GF-D8 (cell line): ENCODE measurements at regions not wholly inside any gene's neighbourhood (a gene's known extent, or its start where the extent isn't known, plus 50 kb on each side); places are given as distances from the start of the nearest gene placed in this dataset.

Experiments used
- DNase-seq: peaks from one replicate; lab custom pipeline; 2025; lab: John Stamatoyannopoulos, UW

GRCh38 chr12:25827141-25827540 lies 131.3 kb upstream of the RASSF8 start:
- DNase-seq: no peak

- DNase-seq: no peak
These were observed 130.7 kb upstream of the RASSF8 start for GRCh38 chr12:25827747-25828146.

- DNase-seq: no peak
These were observed 130.3 kb upstream of the RASSF8 start for GRCh38 chr12:25828188-25828587.

GRCh38 chr12:25829192-25829591 lies 129.3 kb upstream of the RASSF8 start:
- DNase-seq: no peak

GRCh38 chr12:25830456-25830855 lies 128.0 kb upstream of the RASSF8 start:
- no peak for DNase-seq

GRCh38 chr12:25833657-25834056 lies 124.8 kb upstream of the RASSF8 start:
- DNase-seq: no peak

- no peak for DNase-seq
These were observed 123.1 kb upstream of the RASSF8 start for GRCh38 chr12:25835385-25835784.

GRCh38 chr12:25838007-25838406 lies 120.5 kb upstream of the RASSF8 start:
- DNase-seq: no peak

- DNase-seq: no peak
These were observed 119.0 kb upstream of the RASSF8 start for GRCh38 chr12:25839470-25839869.

- no peak for DNase-seq
These were observed 117.6 kb upstream of the RASSF8 start for GRCh38 chr12:25840678-25841465.

GRCh38 chr12:25842254-25842653 lies 116.2 kb upstream of the RASSF8 start:
- DNase-seq: no peak

GRCh38 chr12:25843976-25844375 lies 114.5 kb upstream of the RASSF8 start:
- no peak for DNase-seq

- DNase-seq: no peak
These were observed 113.1 kb upstream of the RASSF8 start for GRCh38 chr12:25845415-25845814.

- DNase-seq: no peak
These were observed 105.7 kb upstream of the RASSF8 start for GRCh38 chr12:25852792-25853191.

GRCh38 chr12:25853316-25854095 lies 105.0 kb upstream of the RASSF8 start:
- no peak for DNase-seq

GRCh38 chr12:25854991-25855390 lies 103.5 kb upstream of the RASSF8 start:
- no peak for DNase-seq

- no peak for DNase-seq
These were observed 102.8 kb upstream of the RASSF8 start for GRCh38 chr12:25855716-25856115.

GRCh38 chr12:25859976-25860375 lies 98.5 kb upstream of the RASSF8 start:
- DNase-seq: no peak

GRCh38 chr12:25861226-25861625 lies 97.3 kb upstream of the RASSF8 start:
- DNase-seq: no peak

GRCh38 chr12:25864306-25865276 lies 93.9 kb upstream of the RASSF8 start:
- DNase-seq: no peak

- DNase-seq: no peak
These were observed 91.7 kb upstream of the RASSF8 start for GRCh38 chr12:25866586-25867378.
